ENCODE measurements at regions not wholly inside any gene's neighbourhood (a gene's known extent, or its start where the extent isn't known, plus 50 kb on each side); places are given as distances from the start of the nearest gene placed in this dataset.

DNA sequence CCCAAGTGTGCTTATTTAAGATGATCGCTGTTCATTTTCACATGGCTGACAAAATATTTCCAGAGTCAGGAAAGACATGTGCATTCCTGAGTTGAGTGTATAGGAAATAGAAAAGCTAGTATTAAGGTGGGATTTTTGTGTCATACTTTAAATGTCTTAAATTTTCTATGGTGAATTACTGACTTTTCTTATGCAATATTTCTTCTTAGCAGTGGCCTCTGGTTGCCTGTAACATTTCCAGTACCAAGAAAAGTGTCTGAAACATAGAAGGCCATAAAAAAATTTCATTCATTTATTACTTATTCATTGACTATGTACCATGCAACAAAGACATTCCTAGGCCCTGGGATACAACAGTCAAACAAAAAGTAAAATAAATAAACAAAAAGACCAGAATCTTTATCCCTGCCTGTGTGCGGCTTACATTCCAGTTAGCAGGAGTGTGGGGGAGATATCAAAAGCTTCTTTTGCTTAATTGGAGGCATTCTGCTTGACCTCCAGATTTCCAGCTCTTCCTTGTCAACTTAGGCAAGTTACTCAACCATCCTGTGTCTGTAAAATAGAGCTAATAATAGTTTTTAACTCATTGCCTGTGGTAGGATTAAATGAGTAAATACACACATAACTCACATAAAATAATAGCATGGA lies 216.3 kb upstream of the FLRT2 start:
- Histone ChIP-seq H3K4me3 (ENCODE audit: low read length in 3 of 3) (no peak overlapping the region), H3K4me1 (ENCODE audit: control insufficient read depth in 2 of 3, insufficient read depth in 2 of 3, low read depth in 1 of 3, low read length in 3 of 3) (no peaks in the 10 kb centered on the region), H3K9ac (ENCODE audit: low read length in 3 of 3) (no peak overlapping the region), H3K9me3 (ENCODE audit: control insufficient read depth in 2 of 3, insufficient read depth in 1 of 3, low read length in 3 of 3) (no peaks in the 10 kb centered on the region), H3K36me3 (ENCODE audit: control insufficient read depth in 2 of 3, insufficient read depth in 3 of 3, low read length in 3 of 3) (no peaks in the 10 kb centered on the region), H3K27me3 (ENCODE audit: control insufficient read depth, insufficient read depth, low read length) (no peaks in the 10 kb centered on the region), H3K27ac (ENCODE audit: low read depth in 2 of 2, low read length in 2 of 2) (no peak overlapping the region)
- DNase-seq (peak in 1 of 5 donors; percentile 16), FAIRE-seq (no peak)
- TF ChIP-seq, protein P1, sequence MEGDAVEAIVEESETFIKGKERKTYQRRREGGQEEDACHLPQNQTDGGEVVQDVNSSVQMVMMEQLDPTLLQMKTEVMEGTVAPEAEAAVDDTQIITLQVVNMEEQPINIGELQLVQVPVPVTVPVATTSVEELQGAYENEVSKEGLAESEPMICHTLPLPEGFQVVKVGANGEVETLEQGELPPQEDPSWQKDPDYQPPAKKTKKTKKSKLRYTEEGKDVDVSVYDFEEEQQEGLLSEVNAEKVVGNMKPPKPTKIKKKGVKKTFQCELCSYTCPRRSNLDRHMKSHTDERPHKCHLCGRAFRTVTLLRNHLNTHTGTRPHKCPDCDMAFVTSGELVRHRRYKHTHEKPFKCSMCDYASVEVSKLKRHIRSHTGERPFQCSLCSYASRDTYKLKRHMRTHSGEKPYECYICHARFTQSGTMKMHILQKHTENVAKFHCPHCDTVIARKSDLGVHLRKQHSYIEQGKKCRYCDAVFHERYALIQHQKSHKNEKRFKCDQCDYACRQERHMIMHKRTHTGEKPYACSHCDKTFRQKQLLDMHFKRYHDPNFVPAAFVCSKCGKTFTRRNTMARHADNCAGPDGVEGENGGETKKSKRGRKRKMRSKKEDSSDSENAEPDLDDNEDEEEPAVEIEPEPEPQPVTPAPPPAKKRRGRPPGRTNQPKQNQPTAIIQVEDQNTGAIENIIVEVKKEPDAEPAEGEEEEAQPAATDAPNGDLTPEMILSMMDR (IDR thresholded peaks at IDR 0.05; ENCODE audit: borderline replicate concordance, extremely low read depth, insufficient read depth): no peak
- intact Hi-C loops (cut with DNase I): no loop called here

DNA sequence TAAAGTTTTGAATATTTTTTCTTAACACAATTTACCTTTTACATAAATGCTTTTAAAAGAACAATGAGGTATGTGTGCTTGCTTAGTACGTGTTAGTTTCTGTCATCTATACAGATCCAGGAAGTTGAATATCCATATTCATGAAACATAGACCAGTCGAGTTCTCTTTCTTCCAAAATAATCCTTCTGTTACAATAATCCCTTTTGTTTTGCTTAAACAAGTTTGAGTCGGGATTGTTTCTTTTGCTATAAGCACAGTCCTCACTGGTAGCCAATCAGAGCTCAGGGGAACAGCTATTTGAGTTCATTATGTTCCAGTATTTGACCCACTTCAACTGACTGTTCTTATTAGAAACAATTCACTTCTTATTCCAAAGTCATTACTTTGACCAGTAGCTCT lies 214.7 kb upstream of the FLRT2 start:
- no peak for DNase-seq
- Histone ChIP-seq H3K4me3 (ENCODE audit: low read length in 3 of 3) (no peak overlapping the region), H3K36me3 (ENCODE audit: control insufficient read depth in 2 of 3, insufficient read depth in 3 of 3, low read length in 3 of 3) (no peaks in the 10 kb centered on the region), H3K4me1 (ENCODE audit: control insufficient read depth in 2 of 3, insufficient read depth in 2 of 3, low read depth in 1 of 3, low read length in 3 of 3) (no peaks in the 10 kb centered on the region), H3K27me3 (ENCODE audit: control insufficient read depth, insufficient read depth, low read length) (no peaks in the 10 kb centered on the region), H3K9ac (ENCODE audit: low read length in 3 of 3) (no peak overlapping the region), H3K9me3 (ENCODE audit: control insufficient read depth in 2 of 3, insufficient read depth in 1 of 3, low read length in 3 of 3) (no peaks in the 10 kb centered on the region), H3K27ac (ENCODE audit: low read depth in 2 of 2, low read length in 2 of 2) (no peak overlapping the region)
- FAIRE-seq: no peak
- TF ChIP-seq, protein P1 (IDR thresholded peaks at IDR 0.05; ENCODE audit: borderline replicate concordance, extremely low read depth, insufficient read depth): no peak
- intact Hi-C loops (cut with DNase I): no loop called here

DNA sequence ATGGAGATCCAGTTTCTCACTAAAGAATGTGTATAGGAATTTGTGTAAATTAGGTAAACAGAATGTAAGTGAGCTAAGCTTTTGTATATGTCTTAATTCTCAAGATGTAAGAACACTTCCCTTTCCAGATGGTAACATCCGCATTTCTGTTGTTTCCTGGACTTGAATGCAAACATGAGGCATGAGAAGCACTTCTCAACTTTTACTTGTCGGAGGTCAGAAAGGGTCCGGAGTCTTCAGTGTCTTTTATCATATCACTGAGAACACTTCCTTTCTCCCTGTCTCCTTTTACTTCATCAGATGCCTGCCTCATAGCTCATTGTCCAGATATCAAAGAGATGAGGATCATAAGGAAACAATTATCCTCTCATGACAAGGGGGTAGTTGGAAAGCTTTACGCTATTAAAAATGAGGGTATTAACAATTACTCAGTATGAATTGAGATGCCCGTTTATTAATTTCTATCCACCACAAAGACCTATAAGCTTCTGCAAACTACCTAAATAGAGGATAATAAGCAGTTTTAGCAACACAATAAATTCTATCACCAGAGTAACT lies 214.1 kb upstream of the FLRT2 start:
- H3K9me3 ChIP-seq (ENCODE audit: control insufficient read depth in 2 of 3, insufficient read depth in 1 of 3, low read length in 3 of 3): no peaks in the 10 kb centered on the region
- H3K36me3 ChIP-seq (ENCODE audit: control insufficient read depth in 2 of 3, insufficient read depth in 3 of 3, low read length in 3 of 3): no peaks in the 10 kb centered on the region
- H3K4me3 ChIP-seq (ENCODE audit: low read length in 3 of 3): no peak overlapping the region
- H3K9ac ChIP-seq (ENCODE audit: low read length in 3 of 3): no peak overlapping the region
- DNase-seq: no peak
- H3K27me3 ChIP-seq (ENCODE audit: control insufficient read depth, insufficient read depth, low read length): no peaks in the 10 kb centered on the region
- H3K4me1 ChIP-seq (ENCODE audit: control insufficient read depth in 2 of 3, insufficient read depth in 2 of 3, low read depth in 1 of 3, low read length in 3 of 3): no peaks in the 10 kb centered on the region
- H3K27ac ChIP-seq (ENCODE audit: low read depth in 2 of 2, low read length in 2 of 2): no peak overlapping the region
- TF ChIP-seq, protein P1 (IDR thresholded peaks at IDR 0.05; ENCODE audit: borderline replicate concordance, extremely low read depth, insufficient read depth): no peak
- intact Hi-C loops (cut with DNase I): no loop called here
- no peak for FAIRE-seq

Data from kidney (tissue), 13 donors.